Gastroesophageal sphincter (tissue), 3 donors: ENCODE measurements at regions not wholly inside any gene's neighbourhood (a gene's known extent, or its start where the extent isn't known, plus 50 kb on each side); places are given as distances from the start of the nearest gene placed in this dataset.

ENCODE experiments used
- EP300 ChIP-seq: sonication (generic); formaldehyde crosslinking; IDR thresholded peaks from one replicate; pipeline ENCODE4 v1.6.1; 2017; ENCODE audit warnings: antibody characterized with exemption, mild to moderate bottlenecking
- POLR2A ChIP-seq, 2 donors: fragments of 450-650 bp; IDR thresholded peaks; one replicate each; pipeline ENCODE4 v1.6.1; 2017; ENCODE audit warnings: antibody characterized with exemption in 2 of 2, mild to moderate bottlenecking in 2 of 2, moderate library complexity in 1 of 2
- POLR2AphosphoS5 ChIP-seq: sonication (generic); formaldehyde crosslinking; IDR thresholded peaks from one replicate; pipeline ENCODE4 v1.6.1; 2017; ENCODE audit warnings: antibody characterized with exemption
- TF ChIP-seq, protein P1 (sequence below), 4 experiments: fragments of 200-600 bp in 2 of 4; fragments of 450-650 bp in 2 of 4; sonication (generic) in 1 of 4; IDR thresholded peaks; one replicate each; pipeline ENCODE4 v1.5.1; 2017 to 2019; ENCODE audit warnings: antibody characterized with exemption in 4 of 4, mild to moderate bottlenecking in 2 of 4, moderate library complexity in 2 of 4

DNA sequence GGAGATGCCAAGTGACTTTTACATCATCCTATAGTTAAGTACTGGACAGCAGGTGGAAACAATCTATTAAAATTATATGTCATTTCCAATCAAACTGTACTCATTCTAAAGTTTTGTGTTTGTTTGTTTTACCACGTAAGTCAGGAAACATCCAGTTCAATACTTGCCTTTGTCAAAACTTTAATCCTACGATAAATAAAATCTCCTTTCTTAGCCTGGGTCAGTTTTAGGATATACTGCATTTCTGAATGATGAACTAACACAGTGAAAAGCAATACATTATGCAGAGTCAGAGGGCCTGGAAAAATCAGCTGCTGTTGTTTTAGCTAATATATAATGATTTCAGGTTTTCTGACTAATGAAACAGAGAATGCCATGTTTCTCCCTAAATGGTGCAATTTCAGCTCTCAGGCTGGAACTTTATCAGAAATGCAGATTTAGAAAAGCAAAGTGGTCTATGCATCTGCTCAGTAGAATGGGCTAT, 756.4 kb downstream of the CDH11 start:
- TF ChIP-seq, protein P1, sequence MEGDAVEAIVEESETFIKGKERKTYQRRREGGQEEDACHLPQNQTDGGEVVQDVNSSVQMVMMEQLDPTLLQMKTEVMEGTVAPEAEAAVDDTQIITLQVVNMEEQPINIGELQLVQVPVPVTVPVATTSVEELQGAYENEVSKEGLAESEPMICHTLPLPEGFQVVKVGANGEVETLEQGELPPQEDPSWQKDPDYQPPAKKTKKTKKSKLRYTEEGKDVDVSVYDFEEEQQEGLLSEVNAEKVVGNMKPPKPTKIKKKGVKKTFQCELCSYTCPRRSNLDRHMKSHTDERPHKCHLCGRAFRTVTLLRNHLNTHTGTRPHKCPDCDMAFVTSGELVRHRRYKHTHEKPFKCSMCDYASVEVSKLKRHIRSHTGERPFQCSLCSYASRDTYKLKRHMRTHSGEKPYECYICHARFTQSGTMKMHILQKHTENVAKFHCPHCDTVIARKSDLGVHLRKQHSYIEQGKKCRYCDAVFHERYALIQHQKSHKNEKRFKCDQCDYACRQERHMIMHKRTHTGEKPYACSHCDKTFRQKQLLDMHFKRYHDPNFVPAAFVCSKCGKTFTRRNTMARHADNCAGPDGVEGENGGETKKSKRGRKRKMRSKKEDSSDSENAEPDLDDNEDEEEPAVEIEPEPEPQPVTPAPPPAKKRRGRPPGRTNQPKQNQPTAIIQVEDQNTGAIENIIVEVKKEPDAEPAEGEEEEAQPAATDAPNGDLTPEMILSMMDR (IDR thresholded peaks at IDR 0.05): no peak
- TF ChIP-seq POLR2A (IDR thresholded peaks at IDR 0.05): no peak
- TF ChIP-seq POLR2AphosphoS5: no peak
- TF ChIP-seq EP300: no peak
